Epithelial cell of esophagus (primary cell): ENCODE measurements at regions not wholly inside any gene's neighbourhood (a gene's known extent, or its start where the extent isn't known, plus 50 kb on each side); places are given as distances from the start of the nearest gene placed in this dataset.

Source experiments
- DNase-seq: peaks from one replicate; pipeline ENCODE4 v3.0.0; 2010; ENCODE audit warnings: low read depth
- H3K4me3 ChIP-seq: 2 replicates; pipeline ENCODE4 v1.5.1; 2011; ENCODE audit warnings: mild to moderate bottlenecking, low read length, control low read depth
- TF ChIP-seq, protein P1 (sequence below): IDR thresholded peaks from 2 replicates; pipeline ENCODE4 v1.5.1; 2011; ENCODE audit warnings: low read depth, mild to moderate bottlenecking, low read length, control low read depth, inconsistent platforms; ENCODE audit not compliant: insufficient read depth; ENCODE audit errors: missing control alignments

DNA sequence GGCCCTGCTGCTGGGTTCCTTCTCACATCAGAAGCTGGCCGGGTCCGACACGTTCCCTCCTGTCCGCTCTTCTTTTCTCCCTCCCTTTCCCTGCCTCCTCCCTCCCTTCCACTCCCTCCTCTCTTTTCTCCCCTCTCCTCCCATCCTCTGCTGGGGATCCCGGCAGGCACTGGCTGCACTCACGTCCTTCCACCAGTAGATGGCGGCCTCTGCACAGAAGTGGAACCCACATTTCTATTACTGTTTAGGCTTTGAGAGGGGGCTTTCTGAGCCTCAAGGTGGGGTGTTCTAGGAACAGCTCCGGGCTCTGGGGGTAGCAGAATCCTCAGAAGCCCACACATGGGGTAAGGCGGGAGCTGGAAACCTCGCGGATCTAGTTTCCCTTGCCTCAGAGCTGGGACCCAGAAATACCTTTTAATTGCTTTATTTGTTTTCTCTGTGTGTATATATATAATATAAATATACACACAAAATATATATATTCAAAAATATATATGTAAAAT, 294.2 kb downstream of the ZNF536 start:
- peak; percentile 29 for DNase-seq
- TF ChIP-seq, protein P1, sequence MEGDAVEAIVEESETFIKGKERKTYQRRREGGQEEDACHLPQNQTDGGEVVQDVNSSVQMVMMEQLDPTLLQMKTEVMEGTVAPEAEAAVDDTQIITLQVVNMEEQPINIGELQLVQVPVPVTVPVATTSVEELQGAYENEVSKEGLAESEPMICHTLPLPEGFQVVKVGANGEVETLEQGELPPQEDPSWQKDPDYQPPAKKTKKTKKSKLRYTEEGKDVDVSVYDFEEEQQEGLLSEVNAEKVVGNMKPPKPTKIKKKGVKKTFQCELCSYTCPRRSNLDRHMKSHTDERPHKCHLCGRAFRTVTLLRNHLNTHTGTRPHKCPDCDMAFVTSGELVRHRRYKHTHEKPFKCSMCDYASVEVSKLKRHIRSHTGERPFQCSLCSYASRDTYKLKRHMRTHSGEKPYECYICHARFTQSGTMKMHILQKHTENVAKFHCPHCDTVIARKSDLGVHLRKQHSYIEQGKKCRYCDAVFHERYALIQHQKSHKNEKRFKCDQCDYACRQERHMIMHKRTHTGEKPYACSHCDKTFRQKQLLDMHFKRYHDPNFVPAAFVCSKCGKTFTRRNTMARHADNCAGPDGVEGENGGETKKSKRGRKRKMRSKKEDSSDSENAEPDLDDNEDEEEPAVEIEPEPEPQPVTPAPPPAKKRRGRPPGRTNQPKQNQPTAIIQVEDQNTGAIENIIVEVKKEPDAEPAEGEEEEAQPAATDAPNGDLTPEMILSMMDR, result peak; percentile 93
- no peak overlapping the region for H3K4me3 ChIP-seq

- DNase-seq, result no peak
- TF ChIP-seq, protein P1, result no peak
- H3K4me3 ChIP-seq, result no peak overlapping the region
Measured at GRCh38 chr19:30665449-30665848, 293.3 kb downstream of the ZNF536 start.

- TF ChIP-seq, protein P1, result no peak
- no peak overlapping the region for H3K4me3 ChIP-seq
- DNase-seq, result no peak
Measured at GRCh38 chr19:30663611-30664174, 291.5 kb downstream of the ZNF536 start.

GRCh38 chr19:30662211-30662861, 290.2 kb downstream of the ZNF536 start:
- DNase-seq, result no peak
- no peak overlapping the region for H3K4me3 ChIP-seq
- TF ChIP-seq, protein P1, result no peak

GRCh38 chr19:30659638-30660037, 287.5 kb downstream of the ZNF536 start:
- H3K4me3 ChIP-seq, result no peak overlapping the region
- TF ChIP-seq, protein P1, result no peak
- DNase-seq, result no peak

DNA sequence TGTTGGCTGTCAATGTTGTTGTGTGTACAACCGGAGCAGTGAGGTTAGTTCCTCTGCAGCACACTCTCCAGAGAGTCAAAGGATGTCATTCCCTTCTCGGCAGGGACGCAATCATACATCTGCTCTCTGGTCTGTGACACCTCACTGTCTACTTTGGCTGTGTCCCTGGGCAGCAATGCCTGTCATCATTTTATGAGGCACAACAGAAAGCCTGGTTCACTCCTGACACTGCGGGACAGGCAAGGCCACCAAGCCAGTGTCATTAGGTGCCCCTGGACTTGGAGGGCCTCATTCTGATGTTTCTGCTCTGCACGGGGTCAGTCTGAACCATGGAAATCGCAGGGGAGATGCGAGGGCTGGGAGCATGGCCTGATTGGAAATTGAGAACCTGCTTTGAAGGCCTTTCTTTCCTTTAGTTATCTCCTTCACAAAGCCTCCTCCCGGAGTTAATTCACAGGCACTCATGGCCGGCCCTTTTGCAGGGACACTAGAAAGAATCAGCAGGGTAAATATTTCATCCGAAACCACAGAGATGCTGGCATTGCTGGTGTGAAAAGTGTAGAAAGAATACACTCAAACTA, 284.4 kb downstream of the ZNF536 start:
- TF ChIP-seq, protein P1, result no peak

More for the DNA sequence above, 284.4 kb downstream of the ZNF536 start:
- no peak for DNase-seq
- no peak overlapping the region for H3K4me3 ChIP-seq
